ENCODE measurements at regions not wholly inside any gene's neighbourhood (a gene's known extent, or its start where the extent isn't known, plus 50 kb on each side); places are given as distances from the start of the nearest gene placed in this dataset.
"Not testable (repeated sequence)": the region's sequence is repeated elsewhere in the genome, so short reads cannot be mapped to it uniquely, and the experiment has no call there.

DNA sequence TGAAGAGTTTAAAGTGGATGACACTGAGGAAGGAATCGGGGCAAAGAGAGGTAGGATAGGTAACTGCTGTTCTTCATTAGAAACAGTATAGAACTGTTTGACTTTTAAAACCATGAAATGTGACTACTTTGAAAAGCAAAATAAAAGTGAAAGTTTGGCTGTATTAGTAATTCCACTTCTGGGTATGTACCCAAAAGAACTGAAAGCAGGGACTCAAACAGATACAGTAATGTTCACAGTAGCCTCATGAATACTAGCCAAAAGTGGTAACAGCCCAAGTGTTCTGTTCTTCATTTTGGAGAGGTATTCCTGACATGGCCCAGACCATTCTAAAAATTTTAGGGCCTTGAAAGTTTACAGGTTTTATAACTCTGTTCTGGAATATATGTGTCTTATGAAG lies 1055.4 kb downstream of the TBL1XR1 start:
- in situ Hi-C loops (cut with MboI; ENCODE audit: low sequenced_read_pairs, unreplicated experiment), result no loop called here
- no peak for DNase-seq (ENCODE audit: low spot score)
- no peak for TF ChIP-seq CTCF (IDR thresholded peaks at IDR 0.05; ENCODE audit: borderline replicate concordance, control extremely low read depth, extremely low read depth, insufficient read depth, missing control alignments)

DNA sequence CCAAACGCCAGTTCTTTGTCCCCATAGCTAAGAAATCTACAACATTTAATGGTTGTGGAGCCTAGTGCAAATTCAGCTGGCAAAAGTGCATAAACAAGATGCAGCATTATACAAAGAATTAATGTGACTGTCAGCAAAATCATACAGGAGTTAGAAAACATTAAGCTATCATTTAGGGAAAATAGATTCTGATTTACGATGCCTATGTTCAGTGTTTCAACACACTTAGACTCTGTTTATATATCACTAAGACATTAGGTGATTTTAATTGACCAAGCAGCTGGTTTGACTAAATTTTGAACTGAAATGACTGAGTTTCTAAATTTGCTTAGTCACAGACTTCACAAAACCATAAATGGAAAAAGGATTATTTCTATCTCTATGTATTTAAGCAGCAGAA lies 1076.8 kb downstream of the TBL1XR1 start:
- TF ChIP-seq CTCF (IDR thresholded peaks at IDR 0.05; ENCODE audit: borderline replicate concordance, control extremely low read depth, extremely low read depth, insufficient read depth, missing control alignments), result no peak
- no peak for DNase-seq (ENCODE audit: low spot score)
- in situ Hi-C loops (cut with MboI; ENCODE audit: low sequenced_read_pairs, unreplicated experiment), result no loop called here

GRCh38 chr3:176119826-176120225 lies 1077.5 kb downstream of the TBL1XR1 start:
- in situ Hi-C loops (cut with MboI; ENCODE audit: low sequenced_read_pairs, unreplicated experiment), result no loop called here
- no peak for TF ChIP-seq CTCF (IDR thresholded peaks at IDR 0.05; ENCODE audit: borderline replicate concordance, control extremely low read depth, extremely low read depth, insufficient read depth, missing control alignments)
- no peak for DNase-seq (ENCODE audit: low spot score)

- in situ Hi-C loops (cut with MboI; ENCODE audit: low sequenced_read_pairs, unreplicated experiment), result no loop called here
- no peak for TF ChIP-seq CTCF (IDR thresholded peaks at IDR 0.05; ENCODE audit: borderline replicate concordance, control extremely low read depth, extremely low read depth, insufficient read depth, missing control alignments)
- no peak for DNase-seq (ENCODE audit: low spot score)
Measured at GRCh38 chr3:176106380-176106779, 1090.9 kb downstream of the TBL1XR1 start.

DNA sequence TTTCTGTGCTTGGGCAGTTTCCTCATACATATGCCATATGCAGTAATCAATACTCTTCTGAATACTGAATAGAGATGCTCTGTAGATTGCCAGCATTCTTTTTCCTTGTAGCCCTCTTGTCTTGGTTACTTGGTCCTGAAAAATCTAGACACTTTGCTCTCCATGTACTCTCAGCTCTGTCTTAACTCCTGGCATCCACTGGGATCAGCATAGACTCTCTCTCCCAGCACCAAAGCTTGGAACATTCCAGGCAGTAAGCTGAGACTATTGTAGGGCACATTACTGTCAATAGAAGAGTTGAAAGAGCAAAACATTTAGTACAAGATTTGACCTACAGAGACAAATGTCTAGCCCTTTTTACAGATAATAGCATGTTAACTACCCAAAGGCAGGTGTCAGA lies 1100.3 kb downstream of the TBL1XR1 start:
- DNase-seq (ENCODE audit: low spot score), result no peak
- in situ Hi-C loops (cut with MboI; ENCODE audit: low sequenced_read_pairs, unreplicated experiment), result no loop called here

GRCh38 chr3:176093892-176094291 lies 1103.4 kb downstream of the TBL1XR1 start:
- in situ Hi-C loops (cut with MboI; ENCODE audit: low sequenced_read_pairs, unreplicated experiment), result not testable (repeated sequence)

More for the DNA sequence above, 1100.3 kb downstream of the TBL1XR1 start:
- no peak for TF ChIP-seq CTCF (IDR thresholded peaks at IDR 0.05; ENCODE audit: borderline replicate concordance, control extremely low read depth, extremely low read depth, insufficient read depth, missing control alignments)

GRCh38 chr3:176090727-176091126 lies 1106.6 kb downstream of the TBL1XR1 start:
- no peak for DNase-seq (ENCODE audit: low spot score)
- in situ Hi-C loops (cut with MboI; ENCODE audit: low sequenced_read_pairs, unreplicated experiment), result no loop called here
- TF ChIP-seq CTCF (IDR thresholded peaks at IDR 0.05; ENCODE audit: borderline replicate concordance, control extremely low read depth, extremely low read depth, insufficient read depth, missing control alignments), result no peak

More at GRCh38 chr3:176093892-176094291, 1103.4 kb downstream of the TBL1XR1 start:
- DNase-seq (ENCODE audit: low spot score), result not testable (repeated sequence)

Measured in GM13976 (cell line).